Transverse colon (tissue), 4 donors: ENCODE measurements at regions not wholly inside any gene's neighbourhood (a gene's known extent, or its start where the extent isn't known, plus 50 kb on each side); places are given as distances from the start of the nearest gene placed in this dataset.

Source experiments
- EP300 ChIP-seq: sonication (generic); formaldehyde crosslinking; IDR thresholded peaks from one replicate; pipeline ENCODE4 v1.6.1; 2017; ENCODE audit warnings: antibody characterized with exemption, low read depth
- POLR2A ChIP-seq: fragments of 450-650 bp; IDR thresholded peaks from one replicate; pipeline ENCODE4 v1.6.1; 2016; ENCODE audit warnings: antibody characterized with exemption, mild to moderate bottlenecking, moderate library complexity
- POLR2AphosphoS5 ChIP-seq, 3 donors: sonication (generic); formaldehyde crosslinking; IDR thresholded peaks; one replicate each; pipeline ENCODE4 v1.6.1; 2016; ENCODE audit warnings: antibody characterized with exemption in 3 of 3
- TF ChIP-seq, protein P1 (sequence below), 5 experiments: fragments of 200-600 bp in 3 of 5; fragments of 450-650 bp in 2 of 5; sonication (generic) in 3 of 5; IDR thresholded peaks; 1 replicate in 2 of 5; 2 replicates in 3 of 5; pipeline ENCODE4 v1.5.1; 2016 to 2017; ENCODE audit warnings: antibody characterized with exemption in 5 of 5, inconsistent platforms in 3 of 5, mild to moderate bottlenecking in 2 of 5, moderate library complexity in 1 of 5

DNA sequence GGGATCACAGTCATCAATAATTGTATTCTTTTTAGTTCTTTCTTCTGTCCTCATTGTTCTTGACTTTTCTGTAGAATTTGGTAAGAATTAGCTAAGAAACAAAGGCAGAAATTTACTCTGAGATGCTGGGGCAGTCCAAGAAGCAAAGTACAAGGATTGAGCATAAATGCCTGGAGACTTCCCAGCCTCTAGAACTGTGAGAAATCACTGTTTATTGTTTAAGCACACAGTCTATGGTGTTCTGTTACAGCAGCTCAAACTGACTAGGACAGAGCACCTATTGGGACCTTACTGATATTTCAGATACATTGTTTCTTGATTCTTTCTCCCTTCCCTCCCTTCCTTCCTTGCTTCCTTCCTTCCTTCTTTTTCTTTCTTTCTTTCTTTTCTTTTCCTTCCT lies 192.7 kb upstream of the SLC35B3 start:
- TF ChIP-seq, protein P1, sequence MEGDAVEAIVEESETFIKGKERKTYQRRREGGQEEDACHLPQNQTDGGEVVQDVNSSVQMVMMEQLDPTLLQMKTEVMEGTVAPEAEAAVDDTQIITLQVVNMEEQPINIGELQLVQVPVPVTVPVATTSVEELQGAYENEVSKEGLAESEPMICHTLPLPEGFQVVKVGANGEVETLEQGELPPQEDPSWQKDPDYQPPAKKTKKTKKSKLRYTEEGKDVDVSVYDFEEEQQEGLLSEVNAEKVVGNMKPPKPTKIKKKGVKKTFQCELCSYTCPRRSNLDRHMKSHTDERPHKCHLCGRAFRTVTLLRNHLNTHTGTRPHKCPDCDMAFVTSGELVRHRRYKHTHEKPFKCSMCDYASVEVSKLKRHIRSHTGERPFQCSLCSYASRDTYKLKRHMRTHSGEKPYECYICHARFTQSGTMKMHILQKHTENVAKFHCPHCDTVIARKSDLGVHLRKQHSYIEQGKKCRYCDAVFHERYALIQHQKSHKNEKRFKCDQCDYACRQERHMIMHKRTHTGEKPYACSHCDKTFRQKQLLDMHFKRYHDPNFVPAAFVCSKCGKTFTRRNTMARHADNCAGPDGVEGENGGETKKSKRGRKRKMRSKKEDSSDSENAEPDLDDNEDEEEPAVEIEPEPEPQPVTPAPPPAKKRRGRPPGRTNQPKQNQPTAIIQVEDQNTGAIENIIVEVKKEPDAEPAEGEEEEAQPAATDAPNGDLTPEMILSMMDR (IDR thresholded peaks at IDR 0.05) = no peak
- TF ChIP-seq POLR2AphosphoS5 (IDR thresholded peaks at IDR 0.05) (no peak), POLR2A (no peak), EP300 (no peak)
